D341Med (cell line): ENCODE measurements at regions not wholly inside any gene's neighbourhood (a gene's known extent, or its start where the extent isn't known, plus 50 kb on each side); places are given as distances from the start of the nearest gene placed in this dataset.

Source experiments
- DNase-seq: peaks from one replicate; pipeline ENCODE4 v3.0.0; 2012; ENCODE audit warnings: low spot score

DNA sequence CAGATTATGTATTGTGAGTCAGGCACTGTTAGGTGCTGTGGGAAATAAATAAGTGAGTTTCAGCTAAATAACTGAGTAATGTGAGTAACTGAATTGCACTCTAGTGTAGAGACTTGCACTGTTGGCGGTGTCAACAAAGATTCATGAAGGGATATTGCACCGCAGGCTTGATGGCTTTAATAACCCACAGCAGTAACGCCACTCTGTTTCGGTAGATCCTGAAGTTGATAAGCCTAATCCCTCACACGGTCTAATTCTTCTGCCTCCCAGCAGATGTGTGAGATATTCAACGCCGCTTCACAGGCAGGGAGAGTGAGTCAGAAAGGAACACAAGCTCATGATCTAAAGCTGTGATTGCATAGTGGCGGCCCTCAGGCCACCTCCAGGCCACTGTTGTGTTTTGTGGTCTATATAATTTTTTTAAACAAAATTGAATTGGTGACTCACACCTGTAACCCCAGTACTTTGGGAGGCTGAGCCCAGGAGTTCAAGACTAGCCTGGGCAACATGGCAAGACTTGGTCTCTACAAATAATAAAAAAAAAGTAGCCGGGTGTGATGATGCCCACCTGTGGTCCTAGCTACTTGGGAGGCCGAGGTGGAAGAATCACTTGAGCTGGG, 94.3 kb downstream of the LIPG start:
- no peak for DNase-seq

DNA sequence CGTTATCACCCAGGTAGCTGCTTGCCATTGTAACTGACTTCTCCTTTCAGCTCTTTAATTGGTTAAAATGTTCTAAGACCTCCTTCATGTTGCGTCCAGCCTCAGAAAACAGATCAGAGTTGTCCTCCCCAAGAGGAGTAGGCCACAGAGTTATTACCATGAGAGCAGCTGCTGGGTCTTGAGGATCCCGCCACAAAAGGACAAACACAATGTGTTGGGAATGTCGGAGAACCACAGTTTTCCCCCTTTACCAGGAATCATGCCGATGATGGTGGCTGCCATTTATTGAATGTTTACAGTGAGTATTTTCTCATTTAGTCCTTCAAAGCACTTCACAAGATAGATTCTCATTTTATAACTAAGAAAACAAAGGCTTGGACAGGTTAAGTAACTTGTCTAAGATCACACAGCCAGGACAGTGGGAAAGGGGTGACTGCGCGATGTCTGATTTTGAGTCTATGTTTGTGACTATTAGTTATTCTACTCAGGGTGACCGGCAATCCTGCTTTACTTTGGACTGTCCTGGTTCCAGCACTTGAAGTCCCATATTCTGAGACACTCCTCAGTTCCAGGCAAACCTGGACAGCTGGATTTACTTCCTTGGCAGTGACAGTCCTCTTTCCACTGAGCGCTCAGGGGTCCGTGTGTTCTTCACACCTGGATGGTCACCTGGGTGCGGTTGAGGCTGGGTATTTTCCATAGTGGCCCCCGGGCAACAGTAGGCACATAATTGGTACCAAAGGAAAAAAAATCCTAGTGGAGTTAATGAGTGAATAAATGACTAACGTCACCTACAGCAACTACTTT, 93.6 kb downstream of the LIPG start:
- no peak for DNase-seq

DNA sequence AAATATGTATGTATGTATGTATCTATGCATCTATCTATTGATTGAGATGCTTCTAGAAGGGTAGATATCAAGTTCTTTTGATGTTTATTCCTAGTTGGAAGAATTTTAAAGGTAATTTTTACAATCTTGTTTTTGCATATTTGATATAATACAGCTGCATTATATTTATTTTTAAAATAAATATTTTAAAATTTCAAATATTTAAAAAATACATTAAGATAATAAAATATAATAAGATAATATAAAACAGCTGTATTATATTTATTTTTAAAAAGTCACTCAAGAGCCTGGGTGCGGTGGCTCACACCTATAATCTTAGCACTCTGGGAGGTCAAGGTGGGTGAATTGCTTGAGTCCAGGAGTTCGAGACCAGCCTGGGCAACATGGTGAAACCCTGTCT, 92.5 kb downstream of the LIPG start:
- no peak for DNase-seq

DNA sequence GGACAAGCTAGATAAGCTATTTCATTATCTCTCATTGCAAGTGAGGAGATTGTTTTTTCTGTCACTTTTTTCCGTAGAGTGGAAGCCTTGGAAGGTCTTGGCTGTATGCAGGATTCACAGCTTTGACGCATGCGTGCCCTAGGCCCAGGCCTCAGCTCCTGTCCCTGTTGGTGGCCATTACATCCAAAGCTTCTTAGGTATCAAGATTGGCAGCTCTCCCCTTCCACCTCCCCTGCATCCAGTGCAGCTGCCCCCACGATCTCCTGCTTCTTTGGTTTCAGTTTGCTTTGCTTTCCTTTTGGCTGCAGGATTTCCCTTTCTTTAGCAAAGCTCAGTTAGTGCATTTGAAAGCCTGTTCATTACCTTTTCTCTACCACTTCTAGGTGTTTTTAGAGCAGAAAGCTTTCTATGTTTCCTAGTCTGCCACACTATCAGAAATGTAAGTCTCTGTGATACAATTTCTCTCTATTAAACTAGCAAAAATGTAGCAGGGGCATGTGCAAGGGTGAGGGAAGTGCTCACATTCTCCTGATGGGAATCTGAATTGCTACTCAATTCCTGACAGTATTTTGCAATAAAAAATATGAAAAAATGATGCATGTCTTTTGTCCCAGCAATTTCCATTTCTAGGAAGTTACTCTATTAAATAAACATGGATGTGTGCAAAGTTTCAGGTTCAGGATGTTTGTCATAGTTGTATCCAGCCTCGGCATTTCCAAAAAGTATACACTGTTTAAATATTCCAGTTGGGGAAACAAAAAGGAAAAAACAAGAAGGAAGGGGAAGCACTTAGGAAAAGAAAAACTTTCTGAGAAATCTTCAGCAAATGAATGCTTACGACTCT, 91.2 kb downstream of the LIPG start:
- no peak for DNase-seq

DNA sequence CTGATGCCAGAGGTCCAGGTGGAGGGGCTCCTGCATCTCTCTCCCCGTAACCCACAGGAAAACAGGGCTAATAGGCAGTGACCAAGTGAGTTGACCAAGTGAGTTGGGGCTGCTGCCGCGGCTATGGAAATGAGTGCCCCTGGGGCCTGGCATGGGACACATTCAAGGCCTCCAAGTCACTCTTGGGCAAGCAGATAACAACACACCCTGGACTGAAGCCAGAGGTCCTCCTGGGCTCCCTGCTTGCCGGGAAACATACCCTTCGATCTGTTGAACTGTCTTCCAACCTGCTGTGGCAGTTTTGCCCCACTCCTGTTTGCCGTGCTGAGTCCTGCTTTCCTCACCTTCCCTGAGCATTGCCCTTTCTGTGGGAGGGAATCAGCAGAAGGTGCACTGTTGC, 89.2 kb downstream of the LIPG start:
- no peak for DNase-seq

DNA sequence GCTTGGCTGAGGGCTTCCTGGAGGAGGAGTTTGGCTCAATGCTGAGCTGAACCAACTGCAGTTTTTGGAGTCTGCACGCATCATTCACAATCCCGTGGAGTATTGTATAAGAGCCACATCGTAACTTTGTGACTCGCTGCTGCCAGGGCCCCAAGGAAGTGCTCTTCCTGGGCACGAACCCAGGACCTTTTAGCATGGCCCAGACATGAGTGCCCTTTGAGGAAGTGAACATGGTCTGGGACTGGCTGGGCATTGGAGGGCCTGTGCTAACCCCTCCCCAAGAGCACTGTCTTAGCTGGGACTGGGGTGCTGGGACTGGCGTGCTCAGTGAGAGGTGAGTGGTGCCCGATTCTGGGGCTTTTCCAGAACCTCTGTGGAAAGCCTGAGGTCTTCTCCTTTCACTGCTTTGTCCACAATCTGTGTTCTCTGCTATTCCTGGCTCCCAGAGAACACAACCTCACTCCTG, 88.6 kb downstream of the LIPG start:
- DNase-seq = no peak

DNA sequence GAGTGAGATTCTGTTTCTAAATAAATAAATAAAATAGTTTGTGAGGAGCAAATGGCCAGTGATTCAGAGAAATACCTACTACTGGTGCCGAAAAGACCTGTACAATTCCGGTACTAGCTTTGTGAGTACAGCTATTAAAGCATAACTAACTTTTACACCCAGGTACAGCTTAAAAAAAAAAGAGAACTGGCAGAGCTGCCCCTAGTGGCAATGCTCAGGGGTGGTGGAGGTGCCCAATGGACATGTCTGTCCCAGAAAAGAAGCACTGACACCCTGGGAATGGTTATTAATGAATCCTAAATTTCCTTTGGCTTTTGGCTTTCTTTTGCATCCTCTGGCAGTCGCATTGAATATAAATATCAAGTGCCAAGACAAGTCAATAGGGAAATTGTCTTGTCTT, 87.0 kb downstream of the LIPG start:
- DNase-seq = no peak
